H1 (cell line): ENCODE measurements at regions not wholly inside any gene's neighbourhood (a gene's known extent, or its start where the extent isn't known, plus 50 kb on each side); places are given as distances from the start of the nearest gene placed in this dataset.

ENCODE experiments used
- HDAC2 ChIP-seq, 2 experiments: fragments of 300-600 bp in 1 of 2; sonication (generic) in 1 of 2; IDR thresholded peaks; 2 replicates each; pipeline ENCODE4 v1.6.1; 2011 to 2012; ENCODE audit warnings: low read depth in 2 of 2, low read length in 2 of 2, mild to moderate bottlenecking in 2 of 2, moderate library complexity in 2 of 2, borderline replicate concordance in 1 of 2, inconsistent platforms in 1 of 2
- TBP ChIP-seq: IDR thresholded peaks from 2 replicates; pipeline ENCODE4 v1.6.1; 2011; ENCODE audit warnings: low read depth, low read length, improper control_type of control experiment

GRCh38 chrX:67290489-67291220 is 253.2 kb upstream of the AR start (continued):
- no peak for TF ChIP-seq TBP
- no peak for TF ChIP-seq HDAC2 (IDR thresholded peaks at IDR 0.05; ENCODE audit: borderline replicate concordance in 1 of 2, low read depth in 2 of 2, low read length in 2 of 2)
